ENCODE measurements at regions not wholly inside any gene's neighbourhood (a gene's known extent, or its start where the extent isn't known, plus 50 kb on each side); places are given as distances from the start of the nearest gene placed in this dataset.
"Not testable (repeated sequence)": the region's sequence is repeated elsewhere in the genome, so short reads cannot be mapped to it uniquely, and the experiment has no call there.

GRCh38 chr13:90591260-90591926, 756.1 kb upstream of the MIR17HG start:
- DNase-seq (ENCODE audit: low spot score), result no peak

GRCh38 chr13:90591927-90592268, 755.6 kb upstream of the MIR17HG start:
- DNase-seq (ENCODE audit: low spot score), result no peak

GRCh38 chr13:90592943-90593342, 754.5 kb upstream of the MIR17HG start:
- DNase-seq (ENCODE audit: low spot score), result no peak

- no peak for DNase-seq (ENCODE audit: low spot score)
Observed at GRCh38 chr13:90594681-90595080, 752.8 kb upstream of the MIR17HG start.

- DNase-seq (ENCODE audit: low spot score), result no peak
Observed at GRCh38 chr13:90605664-90606063, 741.8 kb upstream of the MIR17HG start.

GRCh38 chr13:90606921-90607320, 740.6 kb upstream of the MIR17HG start:
- not testable (repeated sequence) for DNase-seq (ENCODE audit: low spot score)

- DNase-seq (ENCODE audit: low spot score), result no peak
Observed at GRCh38 chr13:90612391-90612790, 735.1 kb upstream of the MIR17HG start.

GRCh38 chr13:90613076-90613795, 734.3 kb upstream of the MIR17HG start:
- DNase-seq (ENCODE audit: low spot score), result no peak

GRCh38 chr13:90615236-90615635, 732.3 kb upstream of the MIR17HG start:
- DNase-seq (ENCODE audit: low spot score), result no peak

GRCh38 chr13:90615767-90616166, 731.7 kb upstream of the MIR17HG start:
- no peak for DNase-seq (ENCODE audit: low spot score)

- DNase-seq (ENCODE audit: low spot score), result no peak
Observed at GRCh38 chr13:90618133-90618532, 729.4 kb upstream of the MIR17HG start.

GRCh38 chr13:90622541-90622940, 724.9 kb upstream of the MIR17HG start:
- no peak for DNase-seq (ENCODE audit: low spot score)

GRCh38 chr13:90623318-90624011, 724.0 kb upstream of the MIR17HG start:
- DNase-seq (ENCODE audit: low spot score), result no peak

- no peak for DNase-seq (ENCODE audit: low spot score)
Observed at GRCh38 chr13:90627813-90628212, 719.7 kb upstream of the MIR17HG start.

- DNase-seq (ENCODE audit: low spot score), result no peak
Observed at GRCh38 chr13:90628471-90628870, 719.0 kb upstream of the MIR17HG start.

- DNase-seq (ENCODE audit: low spot score), result no peak
Observed at GRCh38 chr13:90630716-90631115, 716.8 kb upstream of the MIR17HG start.

- DNase-seq (ENCODE audit: low spot score), result no peak
Observed at GRCh38 chr13:90632184-90632583, 715.3 kb upstream of the MIR17HG start.

GRCh38 chr13:90633849-90634248, 713.6 kb upstream of the MIR17HG start:
- no peak for DNase-seq (ENCODE audit: low spot score)

GRCh38 chr13:90640976-90641375, 706.5 kb upstream of the MIR17HG start:
- DNase-seq (ENCODE audit: low spot score), result no peak

GRCh38 chr13:90641884-90642283, 705.6 kb upstream of the MIR17HG start:
- DNase-seq (ENCODE audit: low spot score), result no peak

- no peak for DNase-seq (ENCODE audit: low spot score)
Observed at GRCh38 chr13:90645582-90645981, 701.9 kb upstream of the MIR17HG start.

GRCh38 chr13:90648497-90648896, 699.0 kb upstream of the MIR17HG start:
- no peak for DNase-seq (ENCODE audit: low spot score)

GRCh38 chr13:90652036-90652435, 695.5 kb upstream of the MIR17HG start:
- DNase-seq (ENCODE audit: low spot score), result no peak

Data from mucosa of gallbladder (tissue), 1 donor.